ENCODE measurements at regions not wholly inside any gene's neighbourhood (a gene's known extent, or its start where the extent isn't known, plus 50 kb on each side); places are given as distances from the start of the nearest gene placed in this dataset.

- DNase-seq: no peak
These were observed 239.4 kb downstream of the SPATA18 start for GRCh38 chr4:52290466-52290865.

- DNase-seq: no peak
These were observed 241.1 kb downstream of the SPATA18 start for GRCh38 chr4:52292245-52292644.

- DNase-seq: no peak
These were observed 245.2 kb downstream of the SPATA18 start for GRCh38 chr4:52296341-52296740.

- no peak for DNase-seq
These were observed 247.3 kb downstream of the SPATA18 start for GRCh38 chr4:52298444-52298843.

- no peak for DNase-seq
These were observed 248.0 kb downstream of the SPATA18 start for GRCh38 chr4:52299120-52299519.

- no peak for DNase-seq
These were observed 260.5 kb downstream of the SPATA18 start for GRCh38 chr4:52311464-52312125.

- no peak for DNase-seq
These were observed 261.6 kb downstream of the SPATA18 start for GRCh38 chr4:52312722-52313121.

GRCh38 chr4:52317361-52317879 lies 266.3 kb downstream of the SPATA18 start:
- DNase-seq: no peak

GRCh38 chr4:52317981-52318380 lies 266.9 kb downstream of the SPATA18 start:
- no peak for DNase-seq

- DNase-seq: no peak
These were observed 278.8 kb downstream of the SPATA18 start for GRCh38 chr4:52329894-52330293.

- no peak for DNase-seq
These were observed 292.5 kb downstream of the SPATA18 start for GRCh38 chr4:52343595-52343994.

- DNase-seq: no peak
These were observed 299.8 kb downstream of the SPATA18 start for GRCh38 chr4:52350926-52351325.

- DNase-seq: no peak
These were observed 300.7 kb downstream of the USP46 start for GRCh38 chr4:52358366-52358765.

- DNase-seq: peak; percentile 42
These were observed 300.2 kb downstream of the USP46 start for GRCh38 chr4:52358883-52359321.

GRCh38 chr4:52366191-52366590 lies 292.9 kb downstream of the USP46 start:
- DNase-seq: no peak

- DNase-seq: no peak
These were observed 292.5 kb downstream of the USP46 start for GRCh38 chr4:52366621-52367020.

GRCh38 chr4:52367282-52367830 lies 291.7 kb downstream of the USP46 start:
- DNase-seq: no peak

- peak; percentile 69 for DNase-seq
These were observed 290.2 kb downstream of the USP46 start for GRCh38 chr4:52368895-52369294.

- DNase-seq: no peak
These were observed 289.5 kb downstream of the USP46 start for GRCh38 chr4:52369649-52370048.

- DNase-seq: no peak
These were observed 288.5 kb downstream of the USP46 start for GRCh38 chr4:52370576-52370975.

GRCh38 chr4:52371841-52372240 lies 287.3 kb downstream of the USP46 start:
- no peak for DNase-seq

GRCh38 chr4:52372269-52372668 lies 286.8 kb downstream of the USP46 start:
- DNase-seq: no peak

GRCh38 chr4:52372747-52373146 lies 286.4 kb downstream of the USP46 start:
- no peak for DNase-seq

GRCh38 chr4:52373650-52374049 lies 285.5 kb downstream of the USP46 start:
- DNase-seq: no peak

GRCh38 chr4:52374877-52375276 lies 284.2 kb downstream of the USP46 start:
- DNase-seq: no peak
